Endothelial cell of umbilical vein (primary cell): ENCODE measurements at regions not wholly inside any gene's neighbourhood (a gene's known extent, or its start where the extent isn't known, plus 50 kb on each side); places are given as distances from the start of the nearest gene placed in this dataset.

ENCODE experiments used
- FOS ChIP-seq: IDR thresholded peaks from 2 replicates; pipeline ENCODE4 v1.6.1; 2011; ENCODE audit warnings: mild to moderate bottlenecking, low read length, moderate library complexity, borderline replicate concordance; ENCODE audit not compliant: insufficient read depth
- POLR2A ChIP-seq: IDR thresholded peaks from 2 replicates; pipeline ENCODE4 v1.6.1; 2012; ENCODE audit warnings: low read depth, mild to moderate bottlenecking, control low read depth, low read length
- POLR2AphosphoS5 ChIP-seq: IDR thresholded peaks from 2 replicates; pipeline ENCODE4 v1.6.1; 2012; ENCODE audit warnings: low read depth, mild to moderate bottlenecking, control low read depth, low read length, moderate library complexity; ENCODE audit not compliant: insufficient read depth
- TF ChIP-seq, protein P1 (sequence below), 2 donors: IDR thresholded peaks; 1 replicate in 1 of 2; 2 replicates in 1 of 2; pipeline ENCODE4 v1.5.1; 2011; ENCODE audit warnings: low read length in 2 of 2, mild to moderate bottlenecking in 2 of 2, moderate library complexity in 2 of 2, control low read depth in 1 of 2, inconsistent platforms in 1 of 2, low read depth in 1 of 2; ENCODE audit not compliant: insufficient read depth in 1 of 2; ENCODE audit errors: extremely low read depth in 1 of 2
- TF ChIP-seq, protein P2 (sequence below): IDR thresholded peaks from 2 replicates; pipeline ENCODE4 v1.6.1; 2011; ENCODE audit not compliant: insufficient read depth, insufficient read length

DNA sequence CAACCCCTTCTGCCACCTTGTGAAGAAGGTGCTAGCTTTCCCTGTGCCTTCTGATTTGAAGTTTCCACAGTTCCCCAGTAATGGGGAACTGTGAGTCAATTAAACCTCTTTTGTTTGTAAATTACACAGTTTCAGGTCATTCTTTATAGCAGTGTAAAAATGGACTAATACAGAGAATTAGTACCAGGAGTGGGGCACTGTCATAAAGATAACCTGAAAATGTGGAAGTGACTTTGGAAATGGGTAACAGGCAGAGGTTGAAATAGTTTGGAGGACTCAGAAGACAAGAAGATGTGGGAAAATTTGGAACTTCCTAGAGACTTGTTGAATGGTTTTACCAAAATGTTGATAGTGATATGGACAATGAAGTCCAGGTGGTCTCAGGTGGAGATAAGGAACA is 131.0 kb upstream of the HAND2 start:
- TF ChIP-seq POLR2A (no peak), POLR2AphosphoS5 (no peak), FOS (no peak)
- TF ChIP-seq, protein P1, sequence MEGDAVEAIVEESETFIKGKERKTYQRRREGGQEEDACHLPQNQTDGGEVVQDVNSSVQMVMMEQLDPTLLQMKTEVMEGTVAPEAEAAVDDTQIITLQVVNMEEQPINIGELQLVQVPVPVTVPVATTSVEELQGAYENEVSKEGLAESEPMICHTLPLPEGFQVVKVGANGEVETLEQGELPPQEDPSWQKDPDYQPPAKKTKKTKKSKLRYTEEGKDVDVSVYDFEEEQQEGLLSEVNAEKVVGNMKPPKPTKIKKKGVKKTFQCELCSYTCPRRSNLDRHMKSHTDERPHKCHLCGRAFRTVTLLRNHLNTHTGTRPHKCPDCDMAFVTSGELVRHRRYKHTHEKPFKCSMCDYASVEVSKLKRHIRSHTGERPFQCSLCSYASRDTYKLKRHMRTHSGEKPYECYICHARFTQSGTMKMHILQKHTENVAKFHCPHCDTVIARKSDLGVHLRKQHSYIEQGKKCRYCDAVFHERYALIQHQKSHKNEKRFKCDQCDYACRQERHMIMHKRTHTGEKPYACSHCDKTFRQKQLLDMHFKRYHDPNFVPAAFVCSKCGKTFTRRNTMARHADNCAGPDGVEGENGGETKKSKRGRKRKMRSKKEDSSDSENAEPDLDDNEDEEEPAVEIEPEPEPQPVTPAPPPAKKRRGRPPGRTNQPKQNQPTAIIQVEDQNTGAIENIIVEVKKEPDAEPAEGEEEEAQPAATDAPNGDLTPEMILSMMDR (IDR thresholded peaks at IDR 0.05; ENCODE audit: extremely low read depth in 1 of 2, insufficient read depth in 1 of 2, low read depth in 1 of 2, low read length in 2 of 2) = no peak
- TF ChIP-seq, protein P2, sequence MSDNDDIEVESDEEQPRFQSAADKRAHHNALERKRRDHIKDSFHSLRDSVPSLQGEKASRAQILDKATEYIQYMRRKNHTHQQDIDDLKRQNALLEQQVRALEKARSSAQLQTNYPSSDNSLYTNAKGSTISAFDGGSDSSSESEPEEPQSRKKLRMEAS = no peak
